Panc1 (cell line): ENCODE measurements at regions not wholly inside any gene's neighbourhood (a gene's known extent, or its start where the extent isn't known, plus 50 kb on each side); places are given as distances from the start of the nearest gene placed in this dataset.

ENCODE experiments used
- ATAC-seq: fragments of 200-7000 bp; cut with Tn5 transposase; 2 replicates; pipeline ENCODE4 v1.9.1; 2020; ENCODE audit warnings: mild to moderate bottlenecking, moderate library complexity
- BruUV-seq: library from RNA; stranded (reverse); fragments of 400-500 nt; replicated peaks from 2 replicates; lab custom pipeline; 2021; lab: Mats Ljungman, UMichigan
- CTCF ChIA-PET: fragments of 300-600 bp; sonication (Branson Sonifier 250); formaldehyde crosslinking; loops from one replicate; lab custom pipeline; 2022; ENCODE audit warnings: antibody characterized with exemption; lab: Charles Lee
- POLR2A ChIA-PET: fragments of 300-600 bp; sonication (Branson Sonifier 250); formaldehyde crosslinking; loops from one replicate; lab custom pipeline; 2022; ENCODE audit warnings: antibody characterized with exemption; lab: Charles Lee
- DNase-seq: peaks from one replicate; pipeline ENCODE4 v3.0.0-alpha.2; 2010; ENCODE audit warnings: low read depth, low spot score
- H3K27ac ChIP-seq: 2 replicates; pipeline ENCODE4 v1.5.1; 2011; ENCODE audit warnings: mild to moderate bottlenecking, low read length, inconsistent platforms
- H3K27me3 ChIP-seq: fragments of 200-500 bp; sonication (Bioruptor generic); 2 replicates; pipeline ENCODE4 v1.6.0; 2014; ENCODE audit warnings: low read length, inconsistent platforms; ENCODE audit not compliant: control insufficient read depth, insufficient read depth
- H3K36me3 ChIP-seq: fragments of 200-500 bp; sonication (Bioruptor generic); 2 replicates; pipeline ENCODE4 v1.5.1; 2014; ENCODE audit warnings: inconsistent platforms, mild to moderate bottlenecking, low read length, moderate library complexity; ENCODE audit not compliant: control insufficient read depth, insufficient read depth
- H3K4me1 ChIP-seq: 2 replicates; pipeline ENCODE4 v1.5.1; 2011; ENCODE audit warnings: inconsistent platforms, mild to moderate bottlenecking, low read length, moderate library complexity; ENCODE audit not compliant: control insufficient read depth, insufficient read depth
- H3K4me3 ChIP-seq, 2 experiments: 2 replicates each; pipeline ENCODE4 v1.5.1; 2011 to 2012; ENCODE audit warnings: low read depth in 2 of 2, low read length in 2 of 2, mild to moderate bottlenecking in 2 of 2, inconsistent platforms in 1 of 2, moderate library complexity in 1 of 2
- H3K9me3 ChIP-seq: fragments of 200-500 bp; sonication (Bioruptor generic); 2 replicates; pipeline ENCODE4 v1.5.1; 2014; ENCODE audit warnings: low read depth, mild to moderate bottlenecking, inconsistent platforms, low read length, moderate library complexity; ENCODE audit not compliant: control insufficient read depth, insufficient read depth
- POLR2AphosphoS5 ChIP-seq: IDR thresholded peaks from 2 replicates; pipeline ENCODE4 v1.6.1; 2012; ENCODE audit warnings: mild to moderate bottlenecking, low read depth, low read length, moderate library complexity
- SIN3A ChIP-seq: IDR thresholded peaks from 2 replicates; pipeline ENCODE4 v1.6.1; 2012; ENCODE audit warnings: low read depth, mild to moderate bottlenecking, low read length, moderate library complexity, borderline replicate concordance; ENCODE audit not compliant: insufficient read depth
- TCF7L2 ChIP-seq: IDR thresholded peaks from 2 replicates; pipeline ENCODE4 v1.6.1; 2011; ENCODE audit warnings: mild to moderate bottlenecking, low read depth, low read length, inconsistent platforms
- in situ Hi-C: cut with HindIII; loops from 2 replicates; pipeline ENCODE4 v1.10.0; 2016; ENCODE audit warnings: low sequenced_read_pairs, low pct_unique_long_range_greater_than_20kb
- intact Hi-C: fragments of 100-400 bp; cut with micrococcal nuclease; formaldehyde crosslinking; loops from one replicate; pipeline ENCODE4 v1.10.0; 2022; ENCODE audit not compliant: unreplicated experiment
- TF ChIP-seq, protein P1 (sequence below): fragments of 450-650 bp; IDR thresholded peaks from 2 replicates; pipeline ENCODE4 v1.5.1; 2017; ENCODE audit warnings: mild to moderate bottlenecking
- TF ChIP-seq, protein P2 (sequence below), 2 experiments: IDR thresholded peaks; 2 replicates each; pipeline ENCODE4 v1.6.1; 2011 to 2012; ENCODE audit warnings: low read depth in 2 of 2, control low read depth in 1 of 2, low read length in 1 of 2, mild to moderate bottlenecking in 1 of 2, moderate library complexity in 1 of 2; ENCODE audit not compliant: insufficient read depth in 1 of 2

DNA sequence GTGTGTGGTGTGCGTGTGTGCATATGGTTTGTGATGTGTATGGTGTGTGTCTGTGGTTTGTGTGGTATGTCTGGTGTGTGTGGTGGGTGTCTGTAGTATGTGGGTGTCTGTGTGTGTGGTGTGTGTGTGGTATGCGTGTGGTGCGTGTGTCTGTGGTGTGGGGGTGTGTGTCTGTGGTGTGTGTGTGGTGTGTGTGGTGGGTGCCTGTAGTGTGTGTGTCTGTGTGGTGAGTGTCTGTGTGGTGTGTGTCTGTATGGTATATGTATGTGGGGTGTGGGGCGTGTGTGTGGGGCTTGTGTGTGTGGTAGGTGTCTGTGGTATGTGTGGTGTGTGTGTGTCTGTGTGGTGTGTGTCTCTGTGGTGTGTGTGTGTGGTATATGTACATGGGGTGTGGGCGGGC, 300.7 kb downstream of the TEX29 start:
- no peak for TF ChIP-seq POLR2AphosphoS5
- TF ChIP-seq, protein P1, sequence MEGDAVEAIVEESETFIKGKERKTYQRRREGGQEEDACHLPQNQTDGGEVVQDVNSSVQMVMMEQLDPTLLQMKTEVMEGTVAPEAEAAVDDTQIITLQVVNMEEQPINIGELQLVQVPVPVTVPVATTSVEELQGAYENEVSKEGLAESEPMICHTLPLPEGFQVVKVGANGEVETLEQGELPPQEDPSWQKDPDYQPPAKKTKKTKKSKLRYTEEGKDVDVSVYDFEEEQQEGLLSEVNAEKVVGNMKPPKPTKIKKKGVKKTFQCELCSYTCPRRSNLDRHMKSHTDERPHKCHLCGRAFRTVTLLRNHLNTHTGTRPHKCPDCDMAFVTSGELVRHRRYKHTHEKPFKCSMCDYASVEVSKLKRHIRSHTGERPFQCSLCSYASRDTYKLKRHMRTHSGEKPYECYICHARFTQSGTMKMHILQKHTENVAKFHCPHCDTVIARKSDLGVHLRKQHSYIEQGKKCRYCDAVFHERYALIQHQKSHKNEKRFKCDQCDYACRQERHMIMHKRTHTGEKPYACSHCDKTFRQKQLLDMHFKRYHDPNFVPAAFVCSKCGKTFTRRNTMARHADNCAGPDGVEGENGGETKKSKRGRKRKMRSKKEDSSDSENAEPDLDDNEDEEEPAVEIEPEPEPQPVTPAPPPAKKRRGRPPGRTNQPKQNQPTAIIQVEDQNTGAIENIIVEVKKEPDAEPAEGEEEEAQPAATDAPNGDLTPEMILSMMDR = no peak
- TF ChIP-seq, protein P2, sequence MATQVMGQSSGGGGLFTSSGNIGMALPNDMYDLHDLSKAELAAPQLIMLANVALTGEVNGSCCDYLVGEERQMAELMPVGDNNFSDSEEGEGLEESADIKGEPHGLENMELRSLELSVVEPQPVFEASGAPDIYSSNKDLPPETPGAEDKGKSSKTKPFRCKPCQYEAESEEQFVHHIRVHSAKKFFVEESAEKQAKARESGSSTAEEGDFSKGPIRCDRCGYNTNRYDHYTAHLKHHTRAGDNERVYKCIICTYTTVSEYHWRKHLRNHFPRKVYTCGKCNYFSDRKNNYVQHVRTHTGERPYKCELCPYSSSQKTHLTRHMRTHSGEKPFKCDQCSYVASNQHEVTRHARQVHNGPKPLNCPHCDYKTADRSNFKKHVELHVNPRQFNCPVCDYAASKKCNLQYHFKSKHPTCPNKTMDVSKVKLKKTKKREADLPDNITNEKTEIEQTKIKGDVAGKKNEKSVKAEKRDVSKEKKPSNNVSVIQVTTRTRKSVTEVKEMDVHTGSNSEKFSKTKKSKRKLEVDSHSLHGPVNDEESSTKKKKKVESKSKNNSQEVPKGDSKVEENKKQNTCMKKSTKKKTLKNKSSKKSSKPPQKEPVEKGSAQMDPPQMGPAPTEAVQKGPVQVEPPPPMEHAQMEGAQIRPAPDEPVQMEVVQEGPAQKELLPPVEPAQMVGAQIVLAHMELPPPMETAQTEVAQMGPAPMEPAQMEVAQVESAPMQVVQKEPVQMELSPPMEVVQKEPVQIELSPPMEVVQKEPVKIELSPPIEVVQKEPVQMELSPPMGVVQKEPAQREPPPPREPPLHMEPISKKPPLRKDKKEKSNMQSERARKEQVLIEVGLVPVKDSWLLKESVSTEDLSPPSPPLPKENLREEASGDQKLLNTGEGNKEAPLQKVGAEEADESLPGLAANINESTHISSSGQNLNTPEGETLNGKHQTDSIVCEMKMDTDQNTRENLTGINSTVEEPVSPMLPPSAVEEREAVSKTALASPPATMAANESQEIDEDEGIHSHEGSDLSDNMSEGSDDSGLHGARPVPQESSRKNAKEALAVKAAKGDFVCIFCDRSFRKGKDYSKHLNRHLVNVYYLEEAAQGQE (IDR thresholded peaks at IDR 0.05; ENCODE audit: insufficient read depth in 1 of 2, low read depth in 2 of 2, low read length in 1 of 2) = no peak
- intact Hi-C loops = no loop called here
- ATAC-seq = no peak
- no peaks in the 10 kb centered on the region for H3K4me1 ChIP-seq
- H3K27me3 ChIP-seq = peaks cover 2% of the 10 kb centered on the region; the same call in 1 of the 2 replicates
- H3K9me3 ChIP-seq = no peaks in the 10 kb centered on the region
- no TSS peak for BruUV-seq
- CTCF ChIA-PET = no interaction called here
- H3K36me3 ChIP-seq = no peaks in the 10 kb centered on the region
- H3K27ac ChIP-seq = no peak overlapping the region
- no peak overlapping the region for H3K4me3 ChIP-seq
- POLR2A ChIA-PET = no interaction called here
- in situ Hi-C loops = no loop called here
- DNase-seq = no peak

DNA sequence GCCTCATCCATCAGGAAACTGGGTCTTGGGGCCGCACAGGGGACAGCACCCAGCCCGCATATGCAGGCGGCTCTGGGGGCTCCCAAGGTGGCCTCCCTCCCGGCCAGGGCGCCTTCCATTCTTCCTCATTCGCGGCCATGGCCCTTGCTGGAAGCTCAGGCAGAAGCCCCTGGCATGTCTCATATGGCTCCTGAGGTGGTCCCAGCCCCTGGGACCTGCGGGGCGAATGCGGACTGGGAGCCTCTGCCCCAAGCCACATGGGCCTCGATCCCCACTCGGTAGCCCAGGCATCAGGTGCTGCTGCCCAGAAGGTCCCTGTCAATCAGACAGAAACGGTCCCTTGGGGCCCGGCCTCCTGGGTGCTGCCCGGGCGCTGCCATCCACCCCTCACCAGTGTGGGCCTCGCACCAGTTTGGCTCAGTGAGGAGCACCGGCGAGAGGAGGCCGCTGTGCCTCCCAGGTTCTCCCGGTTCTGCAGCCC, 301.6 kb downstream of the TEX29 start:
- CTCF ChIA-PET = no interaction called here
- POLR2A ChIA-PET = no interaction called here
- ATAC-seq (no peak), DNase-seq (no peak)
- Histone ChIP-seq H3K27me3 (peaks cover 2% of the 10 kb centered on the region; the same call in 1 of the 2 replicates), H3K4me3 (no peak overlapping the region), H3K36me3 (no peaks in the 10 kb centered on the region), H3K27ac (no peak overlapping the region), H3K4me1 (no peaks in the 10 kb centered on the region), H3K9me3 (no peaks in the 10 kb centered on the region)
- BruUV-seq = no TSS peak
- in situ Hi-C loops = no loop called here
- TF ChIP-seq POLR2AphosphoS5 (no peak), SIN3A (no peak), TCF7L2 (no peak)
- TF ChIP-seq, protein P2 (IDR thresholded peaks at IDR 0.05; ENCODE audit: insufficient read depth in 1 of 2, low read depth in 2 of 2, low read length in 1 of 2) = no peak
- TF ChIP-seq, protein P1 = no peak
- intact Hi-C loops = no loop called here
